Stimulated activated CD4-positive, alpha-beta T cell treated with anti-CD3 and anti-CD28 coated beads, Interleukin-15, amount 100 ng/mL, for 1 hour (primary cell): ENCODE measurements at regions not wholly inside any gene's neighbourhood (a gene's known extent, or its start where the extent isn't known, plus 50 kb on each side); places are given as distances from the start of the nearest gene placed in this dataset.

ENCODE experiments used
- DNase-seq, 2 donors: peaks; one replicate each; pipeline ENCODE4 v3.0.0-alpha.2; 2020; ENCODE audit warnings: low read depth in 1 of 2, low spot score in 1 of 2

DNA sequence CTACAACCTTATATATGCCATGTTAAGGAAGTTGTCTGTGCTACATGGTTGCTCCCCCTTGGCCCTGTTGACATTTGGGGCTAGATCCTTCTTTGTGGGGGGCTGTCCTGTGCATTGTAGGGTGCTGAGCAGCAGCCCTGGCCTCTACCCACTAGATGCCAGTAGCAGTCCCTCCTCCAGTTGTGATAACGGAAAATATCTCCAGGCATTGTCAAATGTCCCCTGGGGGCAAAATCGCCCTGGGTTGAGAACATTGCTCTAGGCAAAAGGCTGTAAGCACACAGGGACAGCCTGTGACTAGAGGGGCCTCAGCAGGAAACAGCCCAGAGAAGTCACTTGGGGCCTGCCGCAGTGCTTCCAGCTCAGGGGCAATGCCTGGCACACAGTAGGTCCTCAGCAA lies 1100.3 kb downstream of the BCL11B start:
- no peak for DNase-seq

DNA sequence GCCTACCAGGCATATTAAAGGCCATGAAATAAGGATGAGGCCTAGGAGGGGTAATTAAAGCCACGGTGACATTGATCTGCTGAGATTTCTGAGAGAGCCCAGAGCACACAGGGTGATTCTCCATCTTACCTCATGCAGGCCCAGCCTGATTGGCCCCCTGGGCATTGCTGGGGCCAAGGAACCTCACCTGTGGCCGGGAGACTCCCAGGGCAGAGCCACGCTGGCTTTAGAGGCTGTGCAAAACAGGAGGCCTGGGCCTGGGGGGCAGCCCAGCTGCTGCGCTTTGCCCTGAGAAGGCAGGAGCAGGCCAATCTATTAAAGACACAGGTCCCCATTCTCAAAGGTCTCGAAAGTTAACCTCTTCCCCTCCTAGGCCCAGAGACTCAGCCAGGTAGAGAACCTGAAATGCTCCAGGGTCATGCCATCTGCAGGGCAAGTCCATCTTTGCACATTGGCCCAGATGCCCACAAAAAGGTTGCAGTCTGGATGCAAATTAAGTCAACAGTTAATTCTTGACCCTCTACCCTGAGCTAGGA lies 1099.7 kb downstream of the BCL11B start:
- DNase-seq, result no peak

DNA sequence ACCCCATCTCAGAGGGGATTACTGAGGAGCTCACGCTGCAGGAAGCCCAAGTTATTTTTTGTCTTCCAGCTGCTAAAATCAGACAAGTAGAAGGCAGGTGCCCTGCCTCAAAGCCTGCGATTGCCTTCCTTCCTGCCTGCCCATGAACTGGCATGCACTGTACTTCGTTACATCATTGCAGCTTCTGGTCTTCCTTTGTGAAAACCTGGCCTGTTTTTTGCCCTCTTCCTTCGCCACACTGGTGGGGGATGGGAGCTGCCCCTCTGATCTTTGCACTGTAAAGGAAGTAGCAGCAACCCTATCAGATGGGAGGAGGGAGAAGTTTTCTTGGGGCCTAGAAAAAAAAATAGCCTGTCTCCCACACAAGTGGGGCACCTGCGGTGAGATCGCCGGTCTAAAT lies 1098.7 kb downstream of the BCL11B start:
- DNase-seq, result peak in 1 of 2 donors; percentile 51

DNA sequence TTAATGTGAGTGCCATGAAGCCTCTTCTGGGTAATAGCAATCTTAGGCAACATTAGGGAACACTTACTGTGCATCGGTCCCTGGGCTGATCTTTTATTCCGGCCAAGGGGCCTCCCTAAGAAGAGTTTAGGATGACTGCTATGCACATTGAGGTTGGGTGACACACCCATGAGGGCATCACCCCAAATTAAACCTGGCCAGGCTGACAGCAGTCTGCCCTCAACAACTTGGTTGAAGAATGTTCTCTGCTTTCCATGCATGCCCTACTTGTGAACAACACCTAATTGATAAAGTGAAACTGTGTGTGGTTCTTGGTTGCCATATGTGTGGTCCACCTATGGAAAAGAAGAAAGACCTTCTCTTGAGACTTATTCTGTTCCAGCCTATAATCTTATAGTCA lies 1098.0 kb downstream of the BCL11B start:
- DNase-seq, result no peak

DNA sequence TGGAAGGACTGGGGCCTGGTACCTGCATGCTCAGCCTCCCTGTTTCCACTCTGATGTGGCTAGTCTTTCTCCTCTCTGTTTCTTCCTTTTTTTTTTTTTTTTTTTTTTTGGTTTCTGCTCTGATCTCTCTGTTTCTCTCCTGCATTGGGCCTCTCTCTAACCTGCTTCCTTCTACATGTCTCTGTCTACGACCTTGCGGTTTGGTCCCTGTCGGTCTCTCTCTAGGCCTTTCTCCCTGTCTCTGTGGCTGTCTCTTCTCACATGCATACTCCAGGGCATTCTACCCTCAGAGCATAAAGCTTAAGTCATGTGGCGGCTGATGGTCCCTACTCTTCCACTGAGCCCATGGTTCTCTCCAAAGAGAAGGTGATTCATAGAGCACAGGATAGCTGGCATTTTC lies 1096.6 kb downstream of the BCL11B start:
- DNase-seq, result no peak

DNA sequence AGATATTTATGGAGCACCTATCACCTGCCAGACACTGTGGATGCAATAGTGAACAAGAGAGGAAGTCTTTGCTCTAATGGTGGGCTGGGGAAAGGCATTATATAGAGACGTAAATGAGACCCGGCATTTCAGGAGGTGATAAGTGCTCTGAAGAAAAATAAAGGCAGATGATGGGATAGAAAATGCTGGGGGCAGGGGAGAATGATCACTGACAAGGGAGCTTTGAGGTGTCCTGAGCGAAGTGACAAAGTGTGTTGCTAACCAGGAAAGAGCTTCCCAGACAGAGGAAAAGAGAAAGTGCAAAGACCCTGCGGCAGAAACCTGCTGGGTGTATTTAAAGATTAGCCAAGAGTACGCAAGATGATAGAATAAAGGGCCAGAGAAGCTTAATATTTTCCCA lies 1096.1 kb downstream of the BCL11B start:
- DNase-seq, result no peak

DNA sequence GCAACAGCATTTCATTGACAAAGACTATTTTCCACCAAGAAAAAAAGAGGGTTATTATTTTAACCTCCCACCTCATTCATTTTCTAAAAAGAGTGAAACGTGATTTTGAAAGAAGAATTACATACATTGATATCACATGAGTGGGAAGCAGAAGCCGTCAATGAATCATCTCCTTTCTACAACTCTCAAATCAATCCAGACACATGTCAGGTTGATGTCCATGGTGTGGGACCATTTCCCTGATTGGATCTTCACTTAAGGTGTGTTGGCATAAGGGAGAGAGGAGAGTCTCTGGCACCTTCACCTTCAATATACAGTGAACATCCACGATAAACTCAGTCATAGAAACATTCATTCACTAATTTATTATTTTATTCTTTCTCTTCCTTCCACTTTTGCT lies 1095.1 kb downstream of the BCL11B start:
- no peak for DNase-seq

DNA sequence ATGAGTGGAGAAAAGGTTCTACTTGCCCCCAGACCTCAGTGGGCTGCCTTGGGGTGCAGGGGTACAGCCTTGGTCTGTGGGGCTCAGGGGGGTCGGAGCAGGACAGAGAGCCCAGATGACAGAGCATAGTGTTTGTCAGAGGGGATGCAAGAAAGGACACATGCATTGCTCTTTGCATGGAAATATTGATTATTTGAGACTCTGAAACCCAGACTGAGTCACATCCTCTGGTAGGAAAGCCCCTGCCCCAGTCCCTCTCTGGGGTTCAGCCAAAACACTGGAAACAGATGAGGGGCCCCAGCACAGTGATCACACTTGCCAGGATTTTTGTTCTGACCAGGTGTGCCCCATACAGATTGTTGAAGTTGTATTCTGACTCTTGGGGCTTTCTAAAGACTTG lies 1094.4 kb downstream of the BCL11B start:
- peak; percentile 33 to 50 for DNase-seq

DNA sequence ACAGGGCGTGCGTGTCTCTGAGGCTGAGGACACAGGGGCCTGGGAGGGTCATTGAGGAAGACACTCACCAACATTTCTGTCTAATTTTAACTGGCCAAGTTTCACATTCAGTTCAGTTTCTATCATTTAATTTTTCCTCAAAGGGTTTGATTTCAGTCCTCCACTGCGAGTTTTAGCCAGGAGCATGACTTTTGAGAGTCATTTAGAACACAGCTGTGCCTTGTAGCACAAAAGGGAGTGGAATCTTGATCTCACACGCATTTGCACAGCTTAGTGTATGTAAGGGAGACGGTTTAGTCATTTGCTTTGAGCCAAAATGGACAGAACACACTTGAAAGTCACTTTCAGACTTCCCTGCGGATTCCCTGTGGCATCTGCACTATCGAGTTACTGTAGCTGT lies 1090.8 kb downstream of the BCL11B start:
- no peak for DNase-seq

DNA sequence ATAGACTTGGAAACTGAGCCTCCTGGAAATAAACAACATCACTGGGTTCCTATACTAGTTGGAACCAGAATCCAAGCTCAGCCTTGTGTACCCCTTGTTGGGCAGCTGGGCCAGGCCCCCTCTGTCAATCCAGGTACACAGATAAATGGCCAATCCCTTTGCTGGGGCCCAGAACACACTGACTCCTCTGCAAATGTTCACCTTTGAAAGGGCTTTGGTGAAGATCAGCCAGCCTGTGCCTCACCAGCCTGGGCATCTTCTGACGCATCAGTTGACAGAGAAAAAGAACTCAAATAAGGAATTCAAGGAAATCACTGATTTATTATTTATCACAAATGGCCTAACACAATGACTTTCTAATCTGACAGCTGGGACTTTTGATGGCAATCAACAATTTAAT lies 1090.2 kb downstream of the BCL11B start:
- no peak for DNase-seq

DNA sequence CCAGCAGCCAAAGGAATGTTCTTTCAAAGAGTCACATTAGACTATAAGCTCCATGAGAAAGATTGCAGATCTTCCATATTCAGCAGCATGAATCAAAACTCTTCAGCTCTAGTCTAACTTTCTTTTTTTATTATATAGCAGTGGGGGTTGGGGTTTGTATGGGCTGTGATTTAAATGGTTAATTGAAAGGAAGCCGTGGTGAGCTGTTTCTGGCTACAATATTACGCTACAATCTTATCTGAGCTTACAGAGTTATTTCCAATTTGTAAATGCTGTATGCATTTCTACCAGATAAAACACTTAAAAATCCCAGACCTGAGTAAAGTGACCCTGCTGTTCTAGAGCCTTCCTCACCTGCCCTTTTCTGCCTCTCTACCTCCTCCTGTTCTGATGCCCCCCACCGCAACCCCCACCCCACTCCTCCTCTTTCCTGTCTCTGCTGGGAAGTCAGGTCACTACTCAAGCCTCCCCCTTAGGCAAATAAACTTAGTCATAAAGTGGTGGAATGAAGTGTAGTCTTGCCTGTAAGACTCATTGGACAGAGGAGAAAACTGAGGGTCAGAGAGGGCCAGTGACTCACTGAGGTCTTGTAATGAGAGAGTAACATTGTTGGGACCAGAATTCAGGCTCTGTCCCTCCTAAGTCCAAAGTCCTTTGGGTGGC lies 1089.5 kb downstream of the BCL11B start:
- peak in 1 of 2 donors; percentile 44 for DNase-seq

DNA sequence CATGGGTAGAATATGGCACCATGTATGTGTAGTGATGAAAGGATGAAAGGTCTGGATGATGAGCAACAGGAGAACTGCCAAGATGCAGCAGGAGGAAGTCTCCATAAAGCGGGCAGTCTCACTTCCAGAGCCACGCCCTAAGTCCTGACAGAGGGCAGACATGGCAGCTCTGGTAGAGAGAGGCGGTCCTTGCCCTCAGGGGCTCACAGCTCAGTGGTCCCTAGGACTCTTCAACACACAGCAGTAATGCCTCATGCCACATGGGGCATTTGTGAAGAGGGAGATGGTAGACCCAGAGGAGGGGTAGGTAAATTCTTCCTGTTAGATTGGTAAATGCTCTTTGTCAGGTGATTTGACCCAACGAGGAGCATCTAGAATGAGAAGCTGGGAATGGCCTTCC lies 1088.4 kb downstream of the BCL11B start:
- DNase-seq, result no peak

DNA sequence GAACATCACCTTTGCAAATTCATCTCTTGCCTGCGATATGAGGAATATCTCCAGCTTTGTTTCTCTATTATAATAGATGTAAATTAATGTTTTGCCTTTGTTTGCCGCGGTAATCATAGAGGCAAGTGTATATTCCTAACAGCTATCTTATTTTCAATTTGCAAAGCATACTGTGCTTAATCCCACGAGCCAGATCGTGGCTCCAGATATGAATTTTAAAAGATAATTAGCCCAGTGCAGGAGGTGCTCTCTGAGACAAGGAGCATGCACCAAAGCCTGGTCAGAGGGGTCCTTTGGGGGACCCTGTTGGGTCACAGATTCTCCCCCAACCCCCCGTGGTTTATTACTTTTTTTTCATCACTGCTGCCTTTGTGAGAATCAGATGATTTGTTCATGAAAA lies 1087.5 kb downstream of the BCL11B start:
- DNase-seq, result no peak

DNA sequence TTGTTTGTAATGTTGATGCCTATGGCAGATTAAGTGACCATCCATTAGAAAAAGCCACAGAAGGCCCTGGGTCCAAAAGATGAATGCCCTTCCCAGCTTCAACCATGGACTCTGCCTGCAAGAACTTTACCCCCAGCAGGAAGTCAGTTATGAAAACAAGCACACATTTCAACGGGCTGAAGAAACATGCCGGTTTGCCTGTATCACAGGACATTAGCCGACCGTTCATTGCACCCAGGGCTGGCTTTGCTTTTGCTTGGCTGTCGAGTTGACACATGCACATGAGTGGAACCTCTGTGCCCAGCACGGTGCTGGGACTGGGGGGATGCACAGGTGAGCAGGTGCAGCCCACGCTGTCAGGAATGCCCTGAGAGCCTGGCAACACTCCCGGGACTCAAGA lies 1087.0 kb downstream of the BCL11B start:
- no peak for DNase-seq

DNA sequence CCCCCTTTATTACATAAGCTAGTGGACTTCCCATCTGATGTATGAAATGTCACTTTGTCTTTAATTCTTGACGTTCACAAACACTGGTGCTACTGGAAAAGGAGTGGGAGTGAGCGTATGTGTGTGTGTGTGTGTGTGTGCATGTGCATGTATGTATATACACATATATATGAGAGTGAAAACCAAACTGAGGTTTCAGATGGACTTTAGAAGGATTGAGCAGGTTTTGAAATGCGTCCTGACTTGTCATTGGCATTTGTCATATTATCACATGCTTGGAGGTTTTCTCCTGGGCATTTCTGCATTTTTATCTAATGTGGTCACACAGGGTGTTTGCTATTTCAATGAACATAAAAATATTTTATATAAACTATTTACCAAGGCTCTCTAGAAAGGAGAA lies 1085.9 kb downstream of the BCL11B start:
- DNase-seq, result no peak

DNA sequence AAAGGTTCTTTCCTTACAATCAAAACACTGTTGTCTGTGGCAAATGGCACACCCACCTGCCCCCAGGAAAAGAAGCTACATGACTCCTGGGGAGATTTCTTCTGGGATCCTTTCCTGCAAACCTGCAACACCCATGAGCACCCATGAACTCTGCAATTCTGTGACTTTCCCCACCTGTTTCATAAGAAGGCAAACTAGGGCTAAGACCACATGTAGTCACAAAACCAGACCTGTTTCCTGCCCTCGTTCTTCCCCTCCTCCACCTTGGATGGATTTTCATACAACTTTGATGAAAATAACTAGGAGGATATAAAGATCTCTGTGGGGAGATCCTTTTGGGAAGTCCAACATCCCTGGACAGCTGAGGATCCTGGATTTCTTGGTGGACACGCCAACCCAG lies 1084.7 kb downstream of the BCL11B start:
- DNase-seq, result no peak

DNA sequence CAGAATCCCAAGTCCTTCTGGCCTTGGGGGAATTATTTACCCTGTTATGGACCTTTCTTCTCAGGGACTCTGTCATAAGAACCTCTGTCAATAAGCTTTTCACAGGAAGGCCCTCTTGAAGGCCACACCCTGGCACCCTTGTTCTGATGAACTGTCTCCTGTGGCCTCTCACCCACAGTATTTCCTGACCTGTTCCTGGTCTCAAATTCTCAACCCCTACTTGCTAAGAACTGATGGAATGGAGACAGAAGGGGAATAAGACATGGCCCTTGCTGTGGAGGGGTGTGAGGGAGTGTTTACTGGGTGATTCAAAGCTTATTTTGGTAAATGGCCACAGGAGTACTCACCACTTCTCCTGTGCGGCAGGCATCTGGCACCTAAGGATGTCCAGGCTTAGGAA lies 1082.9 kb downstream of the BCL11B start:
- no peak for DNase-seq

DNA sequence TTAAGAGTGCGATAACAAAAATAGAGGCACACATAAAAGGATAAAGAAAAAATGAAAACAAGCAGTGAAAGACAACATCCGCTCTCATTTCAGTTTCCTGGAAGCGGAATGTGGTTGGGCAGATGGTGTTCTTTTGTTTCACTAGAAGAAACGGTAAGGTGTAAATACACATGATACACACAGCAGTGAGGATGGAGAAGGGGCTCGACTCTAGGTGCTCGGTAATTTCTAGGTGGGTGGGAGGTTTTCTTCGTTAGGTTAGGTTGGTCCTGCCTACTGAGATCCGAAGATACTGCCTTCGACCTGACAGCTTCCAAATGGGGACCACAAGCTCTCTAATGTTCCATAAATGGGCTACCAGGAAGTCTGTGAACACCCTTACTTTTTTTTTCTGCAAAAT lies 1082.5 kb downstream of the BCL11B start:
- peak in 1 of 2 donors; percentile 41 for DNase-seq

DNA sequence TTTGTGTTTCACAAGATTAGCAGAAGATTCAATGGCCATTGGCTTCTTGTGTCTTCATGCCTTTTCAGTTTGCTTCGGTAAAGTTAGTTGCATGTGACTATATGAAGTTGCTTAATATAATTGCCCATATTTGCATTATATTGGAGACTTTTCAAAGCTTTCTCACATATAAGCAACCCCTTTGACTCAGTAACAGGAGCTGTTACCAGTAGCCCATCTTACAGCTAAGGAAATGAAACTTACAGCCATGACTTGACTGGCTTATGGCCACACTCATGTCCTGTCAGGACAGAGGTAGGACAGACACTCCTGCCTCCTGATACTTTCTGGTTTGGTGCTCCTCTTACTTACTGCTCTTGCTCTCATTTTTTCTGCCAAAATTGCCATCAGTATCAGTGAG lies 1082.1 kb downstream of the BCL11B start:
- DNase-seq, result no peak

DNA sequence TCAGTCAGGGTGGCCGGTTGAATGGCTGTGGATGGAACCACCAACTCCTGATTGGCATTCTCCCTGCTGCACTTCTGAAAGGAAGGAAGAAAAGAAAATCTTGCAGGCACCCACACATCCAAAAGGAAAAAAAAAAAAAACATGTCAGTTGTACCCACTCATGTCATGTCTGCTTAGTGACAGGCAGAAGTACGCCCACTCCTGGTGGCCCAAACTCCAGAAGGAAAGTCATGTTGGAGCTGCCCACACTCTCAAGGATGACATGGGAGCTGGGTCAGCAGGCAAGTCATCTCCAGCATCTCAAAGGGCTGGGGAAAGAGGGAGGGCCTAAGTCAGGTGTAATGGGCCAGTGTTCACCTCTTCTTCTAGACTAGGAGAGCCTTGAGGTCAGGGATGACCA lies 1079.1 kb downstream of the BCL11B start:
- no peak for DNase-seq

DNA sequence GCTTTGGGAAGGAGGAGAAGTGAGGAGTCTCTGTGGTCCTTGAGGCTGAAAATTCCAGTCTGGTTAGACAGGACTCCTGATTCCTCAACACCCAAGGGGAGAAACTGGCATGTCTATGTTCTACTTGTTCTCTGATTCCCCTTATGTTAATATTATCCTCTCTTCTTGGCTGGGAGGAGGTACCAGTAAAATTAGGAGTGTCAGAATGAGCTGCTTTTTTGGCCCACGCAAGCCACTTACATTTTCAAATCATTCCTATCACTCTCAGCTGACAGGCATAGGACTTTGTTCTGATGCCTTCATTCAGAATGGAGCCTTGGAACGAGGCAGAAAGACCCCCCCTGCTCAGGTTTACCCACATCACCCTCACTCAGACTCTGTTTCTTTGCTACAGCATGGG lies 1077.2 kb downstream of the BCL11B start:
- DNase-seq, result no peak

DNA sequence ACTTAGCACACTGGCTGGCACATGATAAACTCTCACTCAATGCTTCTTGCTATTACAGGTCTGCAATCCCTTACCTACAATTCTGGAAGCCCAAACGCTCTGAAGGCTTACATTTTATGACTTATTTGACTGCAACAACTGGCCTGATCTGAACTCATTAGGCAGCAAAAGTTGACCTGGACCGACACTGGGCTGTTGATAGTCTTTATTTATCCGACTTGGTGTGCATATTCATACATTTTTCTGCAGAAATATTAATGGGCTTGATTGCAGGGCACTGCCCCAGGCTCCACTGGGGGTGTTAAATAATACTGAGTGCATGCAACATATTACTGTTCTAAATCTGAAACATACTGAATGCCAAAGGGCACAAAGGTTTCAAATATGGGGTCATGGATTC lies 1076.7 kb downstream of the BCL11B start:
- DNase-seq, result no peak

DNA sequence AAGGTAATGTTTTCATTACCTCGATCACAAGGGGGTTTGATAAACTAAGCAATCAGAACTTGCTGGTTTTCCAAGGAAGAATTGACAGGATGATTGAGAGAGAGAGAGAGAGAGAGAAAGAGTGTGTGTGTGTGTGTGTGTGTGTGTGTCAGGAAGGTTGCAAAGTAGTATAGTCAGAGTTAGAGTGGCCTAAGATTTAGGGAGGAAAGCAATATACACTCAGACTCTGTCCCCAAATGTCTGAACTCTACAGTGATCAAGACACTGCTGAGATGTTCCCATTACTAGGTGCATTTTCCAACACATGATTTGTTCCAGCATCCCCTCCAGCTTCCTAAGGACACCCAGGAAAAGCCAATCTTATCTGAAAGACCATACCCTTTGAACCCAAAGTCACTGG lies 1074.1 kb downstream of the BCL11B start:
- no peak for DNase-seq
